ENCODE measurements at regions not wholly inside any gene's neighbourhood (a gene's known extent, or its start where the extent isn't known, plus 50 kb on each side); places are given as distances from the start of the nearest gene placed in this dataset.
A peak's percentile ranks its signal among the peaks of the same experiment; 100 is the strongest.

GRCh38 chr2:145086910-145087309 lies 567.0 kb upstream of the ZEB2 start:
- DNase-seq = no peak

- DNase-seq = no peak
Measured at GRCh38 chr2:145085612-145086011, 565.7 kb upstream of the ZEB2 start.

DNA sequence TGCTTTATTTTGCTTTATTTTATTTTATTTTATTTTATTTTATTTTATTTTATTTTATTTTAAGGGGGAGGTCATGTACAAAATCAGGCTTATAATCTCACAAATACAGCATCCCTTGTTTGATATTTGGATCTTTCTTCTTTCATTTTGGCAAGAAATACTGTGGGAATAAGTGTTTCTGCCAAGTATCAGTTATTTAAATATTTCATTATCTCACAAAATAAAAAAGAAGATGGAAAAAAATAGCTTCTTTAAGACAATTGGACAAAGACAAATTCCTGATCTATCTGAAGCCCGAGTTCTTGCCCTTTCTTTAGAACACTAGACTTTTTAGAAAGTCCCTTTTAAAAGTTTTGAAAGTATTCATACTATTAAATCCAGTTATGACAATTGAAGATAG lies 560.5 kb upstream of the ZEB2 start:
- no peak for DNase-seq

GRCh38 chr2:145079641-145080040 lies 559.7 kb upstream of the ZEB2 start:
- no peak for DNase-seq

GRCh38 chr2:145078923-145079322 lies 559.0 kb upstream of the ZEB2 start:
- DNase-seq = no peak

DNA sequence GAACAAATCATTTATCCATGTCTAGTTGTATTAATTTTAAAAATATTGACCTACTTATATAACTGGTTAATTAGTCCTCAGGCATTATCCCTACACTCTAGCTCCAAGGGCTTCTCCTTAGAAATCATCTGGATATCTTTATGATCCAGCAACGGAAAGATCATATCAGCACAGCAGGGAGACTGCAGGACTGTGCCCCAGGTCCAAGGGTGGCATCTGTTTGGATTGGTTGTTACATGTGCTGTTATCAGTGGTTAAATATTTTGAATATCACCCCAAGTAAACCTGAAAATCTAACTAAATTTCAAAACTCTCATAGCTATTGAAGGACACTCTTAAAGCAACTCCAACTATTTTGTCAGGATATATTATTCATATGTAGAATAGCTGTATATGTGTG lies 556.2 kb upstream of the ZEB2 start:
- DNase-seq = no peak

GRCh38 chr2:145075454-145076062 lies 555.6 kb upstream of the ZEB2 start:
- no peak for DNase-seq

DNA sequence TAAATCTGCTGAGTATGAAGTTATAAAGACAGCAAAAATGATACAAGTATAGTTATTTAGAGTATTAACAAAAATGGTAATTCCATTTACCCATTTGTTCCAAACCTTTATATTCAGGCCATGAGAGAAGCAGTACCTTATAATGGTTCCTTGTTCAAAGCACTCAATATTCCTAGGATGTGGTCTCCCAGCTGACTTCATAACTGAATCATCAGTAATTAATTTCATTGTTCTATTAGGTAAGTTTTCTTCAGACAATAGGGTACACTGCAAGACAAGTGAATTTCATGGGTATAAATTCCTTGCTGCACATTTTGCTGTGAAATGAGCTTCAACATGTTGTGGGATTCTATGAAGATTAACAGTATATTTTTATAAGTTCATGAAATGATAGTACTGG lies 550.8 kb upstream of the ZEB2 start:
- no peak for DNase-seq

GRCh38 chr2:145068509-145068908 lies 548.6 kb upstream of the ZEB2 start:
- DNase-seq = no peak

DNA sequence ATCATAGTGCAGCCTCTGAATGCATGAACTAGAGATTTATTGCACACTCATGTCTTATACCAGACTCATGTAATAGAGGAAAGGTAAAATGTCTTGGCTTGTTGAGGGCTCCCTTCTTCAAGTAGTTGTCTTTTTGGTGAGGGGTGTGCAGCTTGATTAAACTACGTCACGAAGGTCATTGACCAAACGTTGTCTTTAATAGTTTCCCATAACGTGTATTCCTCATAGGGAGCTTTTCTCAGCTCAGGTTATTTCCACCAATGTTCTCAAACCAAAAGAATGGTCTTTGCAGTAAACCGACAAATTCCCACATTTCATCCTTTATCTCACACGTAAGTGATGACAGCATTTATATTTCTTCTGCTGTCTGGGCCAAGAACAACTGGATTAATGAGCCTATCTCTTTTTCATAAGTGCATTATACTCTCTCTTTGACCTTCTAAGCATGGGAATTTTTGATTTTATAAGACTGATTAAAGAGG lies 547.7 kb upstream of the ZEB2 start:
- DNase-seq = no peak

- DNase-seq = no peak
Measured at GRCh38 chr2:145066856-145067548, 547.1 kb upstream of the ZEB2 start.

DNA sequence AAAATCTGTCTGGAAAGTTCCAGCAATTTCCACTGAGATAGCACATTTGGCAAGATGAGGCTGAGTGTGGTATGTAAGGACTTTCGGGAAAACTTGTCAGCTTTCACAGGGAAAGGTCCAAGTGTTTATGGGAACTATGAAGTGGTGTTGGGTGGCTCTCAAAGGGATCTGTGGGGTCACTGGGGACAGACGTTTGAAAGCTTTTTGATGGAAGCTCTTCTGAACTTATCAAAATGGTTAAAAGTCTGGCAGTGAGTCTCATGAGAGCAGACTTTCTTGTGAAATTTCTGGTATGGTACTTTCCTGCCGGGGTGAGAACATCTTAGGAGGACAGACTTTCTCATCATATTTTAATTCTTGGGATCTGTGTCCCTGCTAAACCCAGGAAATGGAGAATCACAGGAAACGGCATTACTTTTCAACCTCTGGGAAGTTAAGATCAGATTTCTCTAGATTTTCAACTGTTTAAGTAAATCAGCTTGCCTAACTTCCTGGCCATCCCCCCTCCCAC lies 546.3 kb upstream of the ZEB2 start:
- no peak for DNase-seq

- DNase-seq = no peak
Measured at GRCh38 chr2:145065342-145065741, 545.4 kb upstream of the ZEB2 start.

DNA sequence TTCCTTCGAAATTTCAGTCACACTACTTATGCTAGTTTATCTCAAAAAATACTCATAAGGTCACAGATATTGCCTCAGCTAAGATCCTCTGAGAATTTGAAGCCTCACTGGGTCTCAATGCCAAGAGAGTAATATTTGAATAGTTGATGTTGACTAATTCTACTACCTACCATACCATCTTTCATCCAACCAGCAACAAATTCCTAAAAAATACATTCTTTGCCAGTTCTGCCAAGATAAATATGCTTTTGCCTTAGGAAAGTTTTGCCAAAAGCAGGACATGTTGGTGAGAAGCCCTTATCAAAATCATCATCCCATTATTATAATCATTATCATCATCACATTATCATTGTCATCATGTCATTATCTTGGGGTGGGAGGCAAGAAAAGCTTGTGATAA lies 544.6 kb upstream of the ZEB2 start:
- DNase-seq = no peak

GRCh38 chr2:145060876-145061275 lies 541.0 kb upstream of the ZEB2 start:
- DNase-seq = no peak

GRCh38 chr2:145059914-145060313 lies 540.0 kb upstream of the ZEB2 start:
- DNase-seq = no peak

- no peak for DNase-seq
Measured at GRCh38 chr2:145059343-145059742, 539.4 kb upstream of the ZEB2 start.

DNA sequence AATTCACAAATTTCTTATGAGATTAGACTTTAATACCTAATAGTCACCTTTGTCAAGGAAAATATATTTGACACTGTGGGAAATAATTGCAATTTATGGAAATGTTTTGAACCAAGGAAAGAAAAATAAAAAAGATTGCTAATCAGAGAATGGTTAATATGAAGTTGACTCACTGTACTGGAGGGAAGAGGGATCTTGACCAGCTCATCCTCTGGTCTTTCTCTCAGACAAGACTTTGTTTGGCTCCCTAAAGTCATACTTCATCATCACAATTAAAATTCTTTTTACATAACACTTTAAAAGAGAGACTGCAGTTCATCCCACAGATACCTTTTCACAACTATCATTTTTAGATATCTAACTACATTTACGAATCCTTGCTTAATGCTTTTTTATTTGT lies 538.5 kb upstream of the ZEB2 start:
- DNase-seq = no peak

- DNase-seq = no peak
Measured at GRCh38 chr2:145055651-145056050, 535.7 kb upstream of the ZEB2 start.

- no peak for DNase-seq
Measured at GRCh38 chr2:145050134-145050533, 530.2 kb upstream of the ZEB2 start.

DNA sequence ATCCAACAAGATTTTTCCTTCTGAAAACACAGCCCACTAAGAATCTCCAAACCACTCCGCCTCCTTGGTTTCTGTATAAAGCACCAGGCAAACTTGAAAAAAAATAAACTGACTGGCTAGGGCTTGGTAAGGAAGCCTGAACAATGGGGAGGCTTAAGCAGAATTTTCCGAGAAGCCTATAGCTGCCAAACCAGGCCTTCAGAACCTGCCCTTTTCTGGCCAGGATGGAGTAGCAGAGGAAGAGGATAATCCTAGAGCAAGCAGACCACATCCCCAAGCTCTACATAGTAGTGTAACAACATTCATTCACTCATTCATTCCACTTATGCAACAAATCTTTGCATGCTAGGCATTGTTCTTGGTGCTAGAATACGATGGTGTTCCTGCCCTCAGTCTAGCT lies 529.6 kb upstream of the ZEB2 start:
- DNase-seq = no peak

GRCh38 chr2:145047554-145047953 lies 527.6 kb upstream of the ZEB2 start:
- no peak for DNase-seq

DNA sequence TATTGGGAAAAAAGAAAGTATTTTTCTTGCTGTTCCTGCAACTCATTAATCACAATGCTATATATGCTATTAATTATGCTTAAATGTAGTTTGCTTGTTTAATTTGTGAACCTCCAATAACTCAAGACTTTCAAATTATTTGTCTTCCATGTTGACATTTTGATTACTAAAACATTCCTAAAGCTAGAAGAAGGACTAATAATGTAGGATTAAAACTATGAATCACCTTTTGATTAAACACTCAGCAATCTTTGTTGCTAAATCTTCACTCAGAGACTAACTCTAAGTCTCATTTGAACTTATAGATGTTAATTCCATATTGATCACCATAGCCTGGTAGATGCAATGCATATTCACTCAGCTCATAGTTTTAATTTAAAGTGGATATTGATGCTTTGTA lies 524.6 kb upstream of the ZEB2 start:
- DNase-seq = no peak

DNA sequence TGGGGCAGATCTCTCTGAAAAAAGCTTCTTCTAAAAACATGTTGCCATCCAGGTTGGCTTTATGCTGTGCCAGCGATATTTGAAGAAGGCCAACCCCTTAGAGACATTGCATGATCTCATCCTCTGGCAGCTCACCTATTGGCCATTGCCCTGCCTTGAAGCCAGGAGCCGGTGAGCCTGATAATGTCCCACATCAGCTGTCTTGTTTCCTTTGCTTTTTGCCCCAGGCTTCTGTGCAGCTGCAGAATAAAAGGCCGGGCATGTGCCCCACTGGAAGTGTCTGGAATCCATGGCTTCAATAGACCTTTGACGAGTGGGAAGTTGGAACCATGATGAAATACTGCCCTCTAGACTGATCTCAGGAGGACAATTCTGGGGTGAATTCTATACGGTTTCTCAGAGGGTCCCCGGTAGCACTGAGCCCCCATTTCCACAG lies 523.5 kb upstream of the ZEB2 start:
- no peak for DNase-seq

GRCh38 chr2:145041706-145042105 lies 521.8 kb upstream of the ZEB2 start:
- peak; percentile 4 for DNase-seq

Measured in OCI-M1 (cell line).